DMS153 treated with DMSO at 0.1 percent for 48 hours (cell line): ENCODE measurements at regions not wholly inside any gene's neighbourhood (a gene's known extent, or its start where the extent isn't known, plus 50 kb on each side); places are given as distances from the start of the nearest gene placed in this dataset.
"Not testable (repeated sequence)": the region's sequence is repeated elsewhere in the genome, so short reads cannot be mapped to it uniquely, and the experiment has no call there.

Experiments
- DNase-seq: peaks from one replicate; lab custom pipeline; 2025; ENCODE audit not compliant: unreplicated experiment; lab: John Stamatoyannopoulos, UW

GRCh38 chr7:142539901-142540300 is 209.4 kb upstream of the PRSS1 start:
- no peak for DNase-seq

- no peak for DNase-seq
These were observed 211.5 kb upstream of the PRSS1 start for GRCh38 chr7:142537760-142538159.

DNA sequence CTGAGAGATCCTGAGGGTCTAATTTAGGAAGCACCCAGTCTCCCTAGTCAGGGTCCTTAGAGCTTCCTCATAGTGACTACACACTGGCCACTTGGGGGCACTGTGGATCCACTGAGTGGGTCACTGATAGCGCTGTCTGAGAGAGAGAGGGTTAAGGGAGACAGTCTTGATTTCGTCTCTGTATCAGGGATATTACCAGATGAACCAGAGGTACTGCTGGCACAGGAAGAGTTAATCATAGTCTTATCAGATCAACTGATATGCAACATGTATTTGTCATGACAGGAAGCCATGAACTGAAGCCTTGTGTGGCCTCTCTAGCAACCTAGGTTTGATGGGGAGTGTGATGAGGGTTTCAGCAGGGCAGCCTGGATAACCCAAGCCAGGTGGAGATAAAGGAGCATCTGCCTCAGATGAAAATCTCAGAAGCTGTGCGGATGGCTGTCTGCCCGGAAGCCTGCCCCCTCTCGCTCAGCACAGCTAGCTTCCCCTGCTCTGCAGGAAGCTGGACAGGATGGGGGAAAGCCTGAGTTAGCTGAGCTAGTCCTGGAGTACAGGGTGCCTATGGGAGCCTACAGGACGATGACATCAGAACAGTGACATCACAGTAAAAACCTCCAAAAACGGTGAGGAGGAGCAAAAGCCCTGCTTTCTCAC is 214.0 kb upstream of the PRSS1 start:
- no peak for DNase-seq

- DNase-seq = no peak
These were observed 214.5 kb upstream of the PRSS1 start for GRCh38 chr7:142534726-142535122.

- DNase-seq = no peak
These were observed 215.4 kb upstream of the PRSS1 start for GRCh38 chr7:142533920-142534319.

DNA sequence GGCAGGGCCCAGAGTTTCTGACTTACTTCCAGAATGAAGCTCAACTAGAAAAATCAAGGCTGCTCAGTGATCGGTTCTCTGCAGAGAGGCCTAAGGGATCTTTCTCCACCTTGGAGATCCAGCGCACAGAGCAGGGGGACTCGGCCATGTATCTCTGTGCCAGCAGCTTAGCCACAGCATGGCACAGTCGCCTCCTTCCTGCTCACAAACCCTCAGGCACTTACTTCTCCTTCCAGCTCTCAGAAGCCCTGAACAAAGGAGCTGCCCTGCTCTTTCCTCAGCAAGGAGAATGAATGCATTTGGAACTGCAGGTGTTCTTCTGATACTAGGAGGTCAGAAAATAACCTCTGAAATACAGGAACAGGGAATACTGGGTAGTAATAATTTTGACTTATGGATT is 219.7 kb upstream of the PRSS1 start:
- DNase-seq = no peak

GRCh38 chr7:142528608-142529408 is 220.5 kb upstream of the PRSS1 start:
- DNase-seq = no peak

DNA sequence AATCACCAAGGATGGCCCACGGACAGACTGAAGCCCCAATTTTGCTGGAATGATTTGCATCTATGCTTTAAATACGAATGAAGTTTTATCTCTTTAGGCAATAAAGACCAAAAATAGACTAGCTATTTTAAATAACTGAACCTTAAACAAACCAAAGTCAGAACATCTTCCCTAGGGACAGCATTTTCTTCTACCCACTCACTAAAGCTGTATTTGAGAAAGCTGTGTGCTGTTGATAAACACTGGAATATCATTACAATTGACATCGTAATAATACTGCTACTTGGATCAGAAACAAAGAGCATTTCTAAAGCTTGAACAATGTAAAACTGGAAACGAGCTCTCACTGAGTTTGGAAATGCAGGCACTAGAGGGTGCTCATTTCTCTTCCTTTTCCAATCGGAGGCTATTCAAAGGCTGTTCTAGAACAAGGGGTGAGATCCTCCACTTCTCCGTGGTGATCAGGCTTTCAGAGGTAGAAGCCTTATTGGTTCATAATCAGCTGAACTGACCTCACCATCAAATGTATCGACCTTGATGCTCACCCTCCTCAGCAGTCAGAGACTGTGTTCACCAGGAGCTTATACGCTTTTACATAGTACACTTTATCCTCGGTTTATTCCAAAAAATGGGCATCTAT is 225.3 kb upstream of the PRSS1 start:
- no peak for DNase-seq

- DNase-seq = no peak
These were observed 226.5 kb upstream of the PRSS1 start for GRCh38 chr7:142522735-142523134.

- not testable (repeated sequence) for DNase-seq
These were observed 228.4 kb upstream of the PRSS1 start for GRCh38 chr7:142520885-142521284.

GRCh38 chr7:142520455-142520854 is 228.8 kb upstream of the PRSS1 start:
- DNase-seq = not testable (repeated sequence)

- no peak for DNase-seq
These were observed 229.9 kb upstream of the PRSS1 start for GRCh38 chr7:142519079-142520078.

- peak; percentile 28 for DNase-seq
These were observed 233.2 kb upstream of the PRSS1 start for GRCh38 chr7:142516038-142516501.

GRCh38 chr7:142514716-142515115 is 234.6 kb upstream of the PRSS1 start:
- DNase-seq = not testable (repeated sequence)

- no peak for DNase-seq
These were observed 235.9 kb upstream of the PRSS1 start for GRCh38 chr7:142513178-142513955.

- DNase-seq = no peak
These were observed 237.5 kb upstream of the PRSS1 start for GRCh38 chr7:142511801-142512200.

DNA sequence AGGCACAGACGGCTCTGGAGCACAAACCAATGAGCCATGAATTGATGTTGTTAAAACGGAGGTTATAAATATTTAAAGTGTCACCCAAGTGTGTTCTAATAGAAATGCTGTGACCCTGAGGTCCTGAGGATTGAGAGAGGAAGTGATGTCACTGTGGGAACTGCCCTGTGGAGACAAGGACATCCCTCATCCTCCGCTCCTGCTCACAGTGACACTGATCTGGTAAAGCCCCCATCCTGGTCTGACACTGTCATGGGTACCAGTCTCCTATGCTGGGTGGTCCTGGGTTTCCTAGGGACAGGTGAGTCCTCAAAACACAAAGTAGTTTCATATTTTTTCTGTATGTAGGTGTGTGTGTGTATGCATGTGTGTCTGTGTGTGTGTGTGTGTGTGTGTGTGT is 237.9 kb upstream of the PRSS1 start:
- no peak for DNase-seq

DNA sequence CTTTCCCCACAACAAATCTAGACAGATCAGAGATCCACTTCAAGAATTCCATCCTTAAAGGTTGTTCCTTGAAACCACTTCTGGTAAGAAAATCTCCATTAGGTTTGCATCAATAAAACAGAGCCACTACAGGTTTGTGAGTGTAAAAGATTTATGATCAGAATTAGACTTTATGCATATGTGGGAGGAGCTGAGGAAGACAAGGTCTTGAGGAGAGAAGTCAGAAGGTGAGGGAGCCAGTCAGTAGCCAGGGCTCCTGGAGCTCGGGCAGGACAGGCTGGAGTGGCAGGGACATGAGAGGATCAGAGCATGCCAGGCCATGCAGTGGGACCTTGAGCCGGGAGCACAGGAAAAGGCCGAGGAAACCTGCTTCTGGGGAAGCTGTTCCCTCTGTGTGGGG is 240.0 kb upstream of the PRSS1 start:
- not testable (repeated sequence) for DNase-seq

GRCh38 chr7:142508251-142508650 is 241.0 kb upstream of the PRSS1 start:
- DNase-seq = no peak

DNA sequence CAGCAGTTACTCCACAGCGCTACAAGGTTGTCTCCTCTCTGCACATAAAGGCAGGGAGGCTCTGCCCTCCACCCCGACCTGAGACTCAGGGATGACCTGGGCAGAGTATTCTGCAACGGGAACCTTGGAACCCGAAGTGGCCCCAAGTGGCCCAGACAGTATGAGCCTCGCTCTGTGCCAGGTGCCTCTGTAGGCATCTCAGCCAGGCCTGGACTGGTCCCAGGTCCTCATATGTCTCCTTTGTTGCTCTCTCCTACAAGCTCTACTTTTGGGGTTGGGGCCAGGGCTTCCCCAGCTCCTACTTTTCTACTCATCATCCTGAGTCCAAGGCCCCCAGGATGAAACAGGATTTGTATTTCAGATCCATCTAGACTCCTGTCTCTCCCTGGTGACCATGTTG is 241.5 kb upstream of the PRSS1 start:
- DNase-seq = no peak
